Occipital lobe (tissue), 1 donor: ENCODE measurements at regions not wholly inside any gene's neighbourhood (a gene's known extent, or its start where the extent isn't known, plus 50 kb on each side); places are given as distances from the start of the nearest gene placed in this dataset.

Source experiments
- DNase-seq: peaks from one replicate; lab custom pipeline; 2025; lab: John Stamatoyannopoulos, UW

DNA sequence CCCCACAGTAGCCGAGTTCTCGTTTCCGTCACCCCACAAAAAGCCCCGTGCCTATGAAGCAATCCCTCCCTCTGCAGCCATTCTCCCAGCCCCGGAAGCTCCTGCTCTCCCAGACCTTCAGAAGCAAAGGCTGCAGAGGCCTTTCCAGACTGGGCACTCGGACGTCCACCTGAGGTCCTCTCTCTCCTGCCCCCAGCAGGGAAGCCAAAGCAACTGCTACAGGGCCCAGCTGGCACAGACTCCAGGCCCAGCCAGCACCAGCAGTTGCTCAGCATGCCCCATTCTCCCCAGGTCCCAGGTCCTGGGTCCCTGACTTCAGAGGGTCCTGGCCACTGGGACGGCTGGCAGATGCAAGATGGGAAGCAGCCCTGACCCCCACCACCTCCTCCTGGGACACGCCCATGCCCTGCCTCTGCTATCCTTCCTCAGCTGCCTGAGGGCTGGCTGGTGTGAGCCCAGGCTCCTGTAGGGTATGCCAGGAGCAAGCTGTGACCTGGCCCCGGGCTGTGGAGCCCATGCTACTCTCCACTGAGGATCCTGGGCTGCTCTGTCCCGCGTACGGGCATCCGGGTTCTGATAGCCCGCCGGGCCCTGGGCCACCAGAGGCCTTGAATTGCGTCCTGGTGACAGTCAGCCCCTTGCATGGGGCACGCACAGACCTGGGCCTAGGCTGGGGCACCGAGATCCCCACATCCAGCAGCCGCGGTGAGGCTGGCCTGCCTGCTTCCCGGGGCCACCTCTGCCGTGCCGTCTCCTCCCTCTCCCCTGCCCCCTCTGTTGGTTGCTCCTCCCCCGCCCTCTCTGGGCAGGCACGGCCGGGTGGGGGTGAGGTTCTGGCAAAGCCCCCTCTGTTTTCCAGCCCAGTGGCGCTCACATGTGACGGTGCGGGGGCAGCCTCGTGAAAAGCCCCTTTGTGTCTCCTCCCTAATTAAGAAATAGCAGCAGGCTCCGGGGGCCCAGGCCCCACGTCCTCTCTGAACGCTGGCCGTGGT is 1310.3 kb downstream of the BRD1 start:
- DNase-seq = peak; percentile 43

DNA sequence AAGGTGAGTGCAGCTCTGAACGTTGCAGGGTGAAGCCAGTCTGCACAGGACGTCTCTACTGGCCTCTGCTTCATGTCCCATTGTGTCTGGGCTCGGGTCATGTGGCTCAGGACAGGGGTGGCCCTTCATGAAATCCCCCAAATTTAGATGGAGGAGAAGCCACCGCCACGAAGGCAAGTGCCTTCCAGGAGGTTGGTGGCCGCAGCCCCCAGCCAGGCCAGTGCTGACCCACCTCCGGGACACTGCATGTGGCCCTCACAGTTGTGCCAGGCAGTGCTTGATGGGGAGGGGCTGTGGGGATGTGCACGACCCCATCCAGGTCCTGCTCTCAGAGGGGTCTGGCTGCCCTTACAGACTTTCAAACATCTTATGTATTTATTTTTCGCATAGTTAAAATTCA is 1311.1 kb downstream of the BRD1 start:
- no peak for DNase-seq

DNA sequence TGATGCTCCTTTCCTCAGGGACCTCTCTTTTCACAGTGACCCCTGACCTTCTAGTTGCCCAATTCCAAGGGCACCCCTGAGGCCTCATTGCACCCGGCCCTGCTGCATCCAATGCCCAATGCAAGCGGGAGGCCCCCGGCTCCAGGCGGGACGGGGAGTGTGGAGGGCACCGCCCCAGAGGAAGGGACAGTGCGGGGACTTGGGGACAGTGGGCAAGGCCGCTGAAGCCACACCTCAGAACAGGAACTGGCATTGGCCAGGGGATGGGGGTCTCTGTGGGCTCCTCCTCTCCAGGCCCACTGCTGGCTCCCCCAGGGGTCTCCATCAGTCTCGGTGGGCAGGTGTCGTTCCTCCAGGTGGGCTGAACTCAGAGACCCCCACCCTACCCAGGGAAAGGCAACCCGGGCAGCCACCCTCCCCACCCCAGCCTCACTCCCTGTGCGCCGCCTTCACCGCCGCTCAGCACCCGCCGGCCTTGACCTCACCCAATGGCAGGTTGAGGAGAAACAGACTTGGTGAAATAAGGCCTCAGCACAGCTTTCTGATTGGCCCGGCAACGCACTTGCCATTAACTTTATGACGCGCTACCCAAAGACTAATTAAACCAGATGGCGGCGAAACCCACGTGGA is 1312.0 kb downstream of the BRD1 start:
- no peak for DNase-seq

DNA sequence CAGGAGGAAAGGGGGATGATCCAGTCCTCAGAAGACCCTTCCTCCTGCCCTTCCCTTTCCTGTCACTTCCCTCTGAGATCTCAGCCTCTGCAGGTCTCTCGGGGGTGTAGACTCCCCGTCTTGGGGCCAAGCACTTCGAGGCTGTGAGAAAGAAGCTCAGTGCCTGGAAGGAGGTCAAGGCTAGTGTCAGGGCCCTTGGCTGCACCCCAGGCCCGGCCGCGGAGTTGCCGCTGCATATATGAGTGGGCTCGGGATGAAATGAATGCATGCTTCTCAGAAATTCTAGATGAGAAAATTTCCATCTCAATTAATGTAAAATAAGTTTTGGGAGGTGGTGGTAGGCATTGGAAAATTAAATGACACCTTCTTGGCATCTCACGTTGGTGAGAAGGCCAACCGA is 1313.7 kb downstream of the BRD1 start:
- DNase-seq = no peak

DNA sequence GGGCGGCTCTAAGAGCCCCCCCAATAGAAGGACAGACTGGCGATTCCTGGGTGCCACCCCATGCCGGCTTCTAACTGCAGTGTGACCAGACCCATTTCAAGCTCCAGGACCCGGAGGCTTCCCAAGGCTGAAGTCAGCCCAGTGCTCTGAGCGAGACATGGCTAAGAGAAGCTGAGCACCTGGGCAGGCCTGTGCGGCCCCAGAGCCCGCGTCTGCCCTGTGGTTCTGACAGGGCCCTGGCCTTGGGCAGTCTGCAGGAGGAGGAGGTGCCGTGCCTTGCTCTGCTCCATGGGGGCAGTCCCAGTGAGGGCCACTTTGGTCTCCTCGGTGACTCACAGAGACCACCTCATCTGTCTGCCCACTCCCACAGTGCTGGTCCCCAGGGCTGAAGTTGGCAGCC is 1314.2 kb downstream of the BRD1 start:
- DNase-seq = no peak

DNA sequence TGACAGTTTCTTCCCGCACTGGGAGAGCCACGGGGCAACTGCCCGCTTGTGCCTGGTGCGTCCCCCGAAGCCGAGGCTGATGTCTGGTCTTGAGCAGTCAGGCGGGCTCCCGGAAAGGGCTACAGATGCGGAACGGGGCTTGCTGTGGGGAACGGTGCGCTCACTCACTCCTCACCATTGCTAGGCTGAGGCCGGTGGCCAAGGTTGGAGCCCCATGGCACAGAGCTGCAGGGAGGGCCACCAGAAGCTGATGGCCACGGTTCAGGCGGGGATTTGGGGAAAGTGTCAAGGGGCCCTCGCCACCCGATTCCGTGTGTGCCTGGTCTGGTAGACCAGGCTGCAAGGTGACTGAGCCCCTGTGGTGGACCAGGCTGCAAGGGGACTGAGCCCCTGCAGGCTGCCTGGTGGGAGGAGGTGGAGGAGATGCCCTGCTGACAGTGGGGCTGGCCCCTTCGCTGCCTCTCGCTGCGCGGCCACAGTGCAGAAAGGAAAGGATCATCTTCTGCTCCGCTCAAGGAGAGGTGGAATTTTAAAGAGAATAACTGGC is 1315.8 kb downstream of the BRD1 start:
- DNase-seq = no peak

DNA sequence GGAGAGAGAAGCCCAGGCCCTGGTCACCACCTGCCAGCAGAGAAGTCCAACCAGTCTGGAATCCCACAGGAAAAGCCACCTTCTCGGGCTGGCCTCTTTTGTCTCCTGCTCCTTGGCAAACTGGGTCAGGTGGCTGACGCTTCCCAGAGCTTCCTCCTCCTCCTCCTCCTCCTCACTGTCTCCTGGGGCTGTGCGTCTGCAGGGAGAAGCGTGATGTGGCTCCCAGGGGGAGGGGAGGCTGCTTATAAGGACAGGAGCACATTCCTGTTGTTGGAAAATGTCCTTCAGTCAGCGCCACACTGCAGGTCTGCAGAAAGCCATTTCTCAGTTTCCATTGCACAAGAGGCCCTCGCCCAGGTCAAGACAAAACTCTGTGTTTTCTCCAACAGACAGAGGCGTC is 1316.5 kb downstream of the BRD1 start:
- DNase-seq = no peak

DNA sequence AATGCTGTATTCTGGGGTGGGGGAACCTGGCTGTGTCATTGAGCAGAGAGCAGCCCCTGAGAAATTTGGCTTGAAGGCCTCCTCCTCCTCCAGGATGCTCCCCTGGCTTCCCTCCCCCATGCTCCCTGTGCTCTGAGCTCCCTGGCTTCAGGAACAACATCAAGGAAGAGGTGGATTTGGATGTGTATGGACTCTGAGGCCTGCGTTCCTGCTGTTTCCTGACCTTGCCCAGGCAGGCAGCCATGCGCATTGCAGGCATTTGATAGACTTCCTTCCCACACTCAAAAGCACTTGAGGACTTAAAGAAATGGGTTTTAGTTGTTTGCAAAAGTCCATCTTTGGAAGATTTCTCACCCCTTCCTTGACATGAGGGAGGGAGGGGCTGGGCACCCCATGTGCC is 1317.1 kb downstream of the BRD1 start:
- DNase-seq = no peak

DNA sequence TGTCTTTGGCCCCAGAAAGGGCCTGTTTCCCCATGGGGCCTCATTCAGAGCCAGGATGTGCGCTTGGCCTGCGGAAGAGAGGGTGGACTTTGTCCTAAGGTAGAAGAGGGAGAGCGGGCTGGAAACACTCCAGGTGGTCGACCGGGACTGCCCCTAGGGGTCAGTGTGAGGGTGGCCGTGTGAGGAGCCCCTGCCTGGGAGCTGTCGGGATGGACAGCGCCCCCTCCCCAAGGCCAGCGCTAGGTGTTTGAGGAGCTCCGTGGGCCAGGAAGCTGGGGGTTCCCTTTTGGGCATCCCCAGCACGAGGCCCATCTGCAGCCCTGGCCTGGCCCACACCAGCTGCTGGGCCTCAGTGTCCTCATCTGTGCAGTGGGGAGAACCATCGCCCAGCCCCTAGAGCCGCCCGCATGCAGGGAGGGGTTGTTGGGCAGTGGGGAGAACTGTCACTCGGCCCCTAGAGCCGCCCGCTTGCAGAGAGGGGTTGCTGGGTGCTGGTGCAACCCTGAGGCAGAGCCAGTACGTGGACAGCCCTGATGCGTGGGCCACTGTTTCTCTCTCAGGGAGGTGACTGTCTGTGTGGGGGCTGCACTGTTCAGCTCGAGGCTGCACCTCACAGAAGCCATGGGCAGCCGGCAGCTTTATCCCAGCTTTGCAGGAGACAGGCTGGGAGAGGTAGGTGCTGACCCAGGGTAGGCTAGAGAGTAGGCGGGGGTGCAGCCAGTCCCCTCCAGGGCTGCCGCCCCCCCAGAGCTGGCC is 1319.9 kb downstream of the BRD1 start:
- no peak for DNase-seq

DNA sequence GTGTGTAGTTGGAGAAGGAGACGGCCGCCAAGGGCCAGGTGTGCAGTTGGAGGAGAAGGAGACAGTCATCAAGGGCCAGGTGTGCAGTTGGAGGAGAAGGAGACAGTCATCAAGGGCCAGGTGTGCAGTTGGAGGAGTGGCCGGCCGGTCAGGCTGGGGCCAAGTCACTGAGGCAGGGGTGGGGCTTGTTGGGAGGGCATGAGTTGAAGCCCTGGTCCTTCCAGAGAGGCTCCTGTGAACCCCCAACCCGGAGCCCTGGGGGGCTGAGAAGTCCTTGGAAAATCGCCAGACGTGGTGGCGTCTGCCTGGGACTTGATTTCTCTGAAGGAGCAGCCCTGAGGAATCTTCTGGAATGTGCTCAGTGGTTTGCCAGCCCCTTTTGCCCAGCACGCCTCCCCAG is 1320.5 kb downstream of the BRD1 start:
- DNase-seq = no peak

DNA sequence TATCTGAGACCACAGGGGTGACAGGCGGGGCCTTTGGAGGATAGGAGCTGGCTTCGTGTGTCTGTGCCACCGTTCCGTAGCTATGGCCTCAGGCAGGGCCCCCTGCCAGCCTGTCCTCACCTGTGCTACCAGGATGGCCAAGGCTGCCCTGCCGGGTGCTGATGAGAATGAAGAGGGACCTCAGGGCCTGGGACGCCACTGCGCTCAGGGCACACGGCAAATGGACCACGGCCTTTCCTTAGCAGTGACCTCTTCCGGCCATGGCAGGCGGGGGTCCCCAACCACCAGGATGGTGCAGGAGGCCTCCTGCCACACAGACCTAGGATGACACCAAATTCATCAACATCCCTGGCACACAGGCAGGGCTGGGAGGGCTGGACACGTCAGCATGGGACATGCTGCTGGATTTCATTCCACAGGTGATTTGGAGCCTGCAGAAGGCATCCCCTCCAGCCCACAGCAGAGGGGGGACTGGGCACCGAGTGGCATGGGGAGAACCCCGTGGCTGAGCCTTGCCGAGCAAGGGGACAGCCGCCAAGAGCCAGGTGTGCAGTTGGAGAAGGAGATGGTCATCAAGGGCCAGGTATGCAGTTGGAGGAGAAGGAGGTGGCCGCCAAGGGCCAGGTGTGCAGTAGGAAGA is 1321.0 kb downstream of the BRD1 start:
- no peak for DNase-seq

DNA sequence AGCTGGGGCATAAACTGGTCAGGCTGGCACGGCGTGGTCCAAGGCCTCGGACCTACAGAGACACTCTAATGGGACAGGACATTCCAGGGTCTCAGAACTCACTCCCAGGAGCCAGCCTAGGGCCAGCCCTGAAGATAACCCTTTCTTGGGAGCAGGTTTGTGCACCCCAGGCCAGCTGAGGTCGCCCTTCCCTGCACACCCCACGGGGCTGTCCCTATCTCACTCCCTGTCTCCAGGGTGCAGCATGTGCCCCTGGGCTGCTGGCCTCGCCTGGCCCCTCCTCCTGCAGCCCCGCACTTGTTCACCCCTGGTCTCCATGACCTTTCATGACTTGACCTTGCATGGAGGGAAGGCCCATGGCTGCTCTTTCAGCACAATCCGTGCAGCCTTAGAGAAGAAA is 1321.8 kb downstream of the BRD1 start:
- no peak for DNase-seq

DNA sequence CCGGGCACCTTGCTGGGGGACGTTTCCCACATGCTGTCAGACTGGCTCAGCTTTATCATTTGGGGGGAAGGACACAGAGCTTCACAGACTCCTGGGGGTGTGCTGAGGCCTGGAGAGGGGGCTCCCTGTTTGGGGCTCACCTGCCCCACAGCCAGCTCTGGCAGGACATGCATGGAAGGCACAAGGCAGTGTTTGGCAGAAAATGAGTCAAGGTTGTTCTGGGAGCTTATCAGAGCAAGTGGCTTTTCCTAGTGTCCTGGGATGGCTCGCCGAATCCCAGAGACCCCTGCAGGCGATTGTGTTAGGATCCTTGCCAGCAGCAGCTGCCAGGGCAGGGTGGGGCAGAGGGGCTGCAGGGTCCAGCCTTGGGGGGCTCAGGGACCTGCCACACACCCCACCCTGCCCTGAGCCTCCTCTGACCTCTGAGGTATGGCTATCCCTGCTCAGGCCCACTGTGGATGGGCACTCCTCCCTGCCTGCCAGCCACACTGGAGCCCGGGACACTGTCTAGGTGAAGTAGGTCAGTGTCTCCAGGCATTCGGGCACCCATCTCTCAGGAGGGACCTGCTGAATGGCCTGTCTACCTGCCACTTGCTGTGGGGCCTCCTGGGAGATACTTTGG is 1323.0 kb downstream of the BRD1 start:
- no peak for DNase-seq

DNA sequence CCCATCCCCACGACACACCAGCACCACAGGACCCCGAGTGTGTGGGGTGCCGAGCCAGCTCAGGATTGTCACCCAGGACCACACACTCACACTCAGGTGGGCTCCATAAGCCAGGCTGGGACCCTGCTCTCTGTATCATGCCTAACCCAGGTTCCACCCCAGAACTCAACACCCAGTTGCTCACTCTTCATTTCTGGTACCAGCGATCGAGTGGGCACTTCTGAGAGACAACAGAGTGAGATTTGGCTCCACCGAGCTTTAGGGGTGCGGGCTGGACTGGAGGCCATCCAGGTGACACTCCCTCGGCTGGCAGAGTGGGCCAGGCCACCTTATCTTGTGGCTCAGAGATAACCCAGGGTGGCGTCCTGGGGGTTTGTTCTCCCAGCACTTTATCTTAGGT is 1323.8 kb downstream of the BRD1 start:
- no peak for DNase-seq

DNA sequence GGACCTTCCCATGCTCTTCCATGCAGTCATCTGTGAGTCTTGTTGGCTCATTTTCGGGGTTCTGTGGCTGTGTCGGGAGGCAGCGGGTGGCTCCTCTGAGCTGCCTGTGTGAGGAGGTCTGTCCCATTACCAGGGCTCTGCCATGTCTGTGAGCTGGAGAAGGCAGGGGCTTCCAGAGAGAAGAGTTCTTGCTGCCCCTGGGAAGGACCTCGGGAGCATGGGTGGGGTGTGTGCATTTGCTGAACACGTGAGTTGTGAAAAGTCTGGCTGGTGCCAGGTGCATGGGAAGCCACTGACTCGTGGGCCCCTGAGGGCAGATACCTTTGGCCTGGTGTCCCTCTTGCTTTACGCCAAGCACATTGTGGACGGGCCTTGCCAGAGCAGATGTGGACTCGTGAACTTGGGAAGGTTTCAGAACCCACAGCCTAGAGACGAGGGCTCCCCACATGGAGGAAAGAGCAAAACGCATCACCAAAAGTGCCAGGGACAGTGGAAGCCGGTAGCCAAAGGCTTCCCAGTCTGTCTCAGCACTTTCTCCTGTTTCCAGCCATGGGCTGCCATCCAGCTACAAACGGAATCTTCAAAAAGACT is 1324.5 kb downstream of the BRD1 start:
- DNase-seq = no peak

DNA sequence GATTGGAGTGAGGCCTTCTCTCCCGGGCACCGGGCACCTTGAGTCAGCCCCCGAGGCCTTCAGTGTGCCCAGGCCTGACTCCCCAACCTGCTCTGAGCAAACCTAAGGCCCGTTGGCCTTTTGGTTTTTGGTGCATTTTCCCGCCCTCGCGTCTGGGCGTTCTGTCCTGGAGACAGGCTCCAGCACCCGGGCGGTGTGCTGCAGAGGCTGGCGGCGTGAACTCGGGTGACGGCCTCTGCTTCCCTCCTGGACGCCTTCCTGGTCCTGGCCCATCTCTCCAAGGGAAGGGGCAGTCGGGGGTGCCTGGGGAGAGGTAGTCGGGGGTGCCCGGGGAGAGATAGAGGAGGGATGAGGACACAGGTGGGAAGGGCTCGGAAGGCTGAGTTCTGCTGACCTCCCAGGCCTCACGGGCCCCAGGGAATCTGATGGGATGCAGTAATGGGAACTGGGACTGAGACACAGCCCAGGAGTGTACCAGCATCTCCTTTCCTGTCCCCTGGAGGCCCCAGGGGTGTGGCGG is 1326.4 kb downstream of the BRD1 start:
- no peak for DNase-seq

DNA sequence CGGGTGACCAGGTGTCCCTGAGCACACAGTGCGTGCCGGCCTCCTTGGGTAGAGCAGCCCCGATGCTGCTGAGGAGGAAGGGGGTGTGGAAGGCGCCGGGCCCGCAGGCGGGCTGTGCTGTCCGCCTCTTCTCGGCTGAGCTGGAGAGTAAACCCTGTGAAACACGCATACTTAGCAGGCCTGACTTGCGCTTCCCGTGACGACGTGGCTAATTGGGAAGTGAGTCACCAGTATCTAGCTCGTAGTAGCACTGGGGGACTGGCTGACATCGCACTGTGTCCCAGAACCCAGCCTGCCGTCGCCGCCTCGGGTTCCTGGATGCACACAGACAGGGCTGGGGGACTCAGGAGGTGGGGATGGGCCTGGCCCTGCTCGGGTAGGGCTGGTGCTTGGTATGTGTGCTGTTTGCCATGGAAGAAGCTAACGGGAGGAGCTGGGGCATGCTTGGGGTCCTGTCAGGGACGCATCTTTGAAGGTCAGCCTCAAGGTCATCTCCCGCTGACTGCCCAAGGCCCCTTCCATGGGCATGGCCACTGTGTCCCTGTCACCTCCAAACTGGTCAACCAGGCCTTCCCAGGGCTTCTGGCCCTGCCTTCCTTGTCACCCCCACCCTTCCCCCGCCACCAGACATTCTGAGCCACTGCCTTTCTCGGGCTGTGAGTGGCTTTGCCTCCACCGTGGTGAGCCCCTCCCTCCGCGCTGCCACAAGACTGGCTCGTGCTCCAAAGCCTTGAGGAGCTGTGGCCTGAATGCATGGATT is 1327.0 kb downstream of the BRD1 start:
- DNase-seq = peak; percentile 50

DNA sequence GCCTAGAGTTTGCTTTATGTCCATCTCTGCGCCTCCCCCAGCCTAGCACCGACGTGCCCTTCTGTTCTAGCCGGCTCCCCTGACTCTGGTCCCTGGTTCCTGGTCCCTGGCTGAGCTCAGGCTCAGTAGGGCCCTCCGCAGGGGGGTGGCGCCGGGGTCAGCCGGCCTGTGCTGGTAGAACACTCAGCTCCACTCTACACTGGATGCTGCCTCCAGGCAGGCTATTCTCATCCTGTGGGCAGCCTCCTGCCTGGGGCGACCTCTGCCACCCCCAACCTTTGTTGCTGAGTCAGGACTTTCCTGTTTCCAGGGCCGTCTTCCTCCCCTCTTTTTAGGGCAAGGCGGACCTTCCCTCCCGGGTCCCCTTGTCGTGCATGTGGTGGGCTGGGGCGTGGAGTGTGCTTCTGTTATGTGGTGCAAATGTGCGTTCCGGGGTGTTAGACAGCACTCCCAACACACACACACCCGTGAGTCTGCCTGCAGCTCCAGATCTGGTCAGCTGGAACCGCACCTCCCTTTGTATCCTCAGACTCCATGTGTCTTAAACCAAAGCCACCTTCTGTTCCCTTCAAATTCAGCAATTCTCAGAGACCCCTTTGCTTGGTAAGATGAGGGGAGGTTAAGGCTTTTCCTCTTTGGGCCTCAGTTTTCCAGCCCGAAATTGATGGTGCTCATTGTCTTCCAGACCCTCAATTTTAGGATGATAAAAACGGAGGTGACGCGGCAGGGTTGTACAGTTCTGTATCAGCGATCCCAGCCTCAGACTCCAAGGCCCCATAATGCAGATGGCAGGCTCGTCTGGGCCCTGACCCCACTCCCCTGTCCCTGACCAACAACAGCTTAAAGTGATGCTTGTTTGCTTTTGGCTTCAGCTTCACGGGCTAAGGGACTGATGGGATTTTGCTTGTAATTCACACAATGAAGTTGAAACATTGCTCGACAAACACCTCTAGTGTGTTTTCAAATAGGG is 1327.9 kb downstream of the BRD1 start:
- DNase-seq = no peak
